ENCODE measurements at regions not wholly inside any gene's neighbourhood (a gene's known extent, or its start where the extent isn't known, plus 50 kb on each side); places are given as distances from the start of the nearest gene placed in this dataset.

- DNase-seq: no peak
These were observed 68.3 kb downstream of the CEBPB start for GRCh38 chr20:50258790-50259483.

GRCh38 chr20:50259705-50260478 is 69.3 kb downstream of the CEBPB start:
- DNase-seq: no peak

- no peak for DNase-seq
These were observed 70.0 kb downstream of the CEBPB start for GRCh38 chr20:50260479-50261221.

GRCh38 chr20:50261471-50262212 is 71.0 kb downstream of the CEBPB start:
- no peak for DNase-seq

GRCh38 chr20:50263831-50264230 is 73.2 kb downstream of the CEBPB start:
- DNase-seq: no peak

GRCh38 chr20:50264534-50265145 is 74.0 kb downstream of the CEBPB start:
- DNase-seq: no peak

GRCh38 chr20:50265245-50265946 is 74.8 kb downstream of the CEBPB start:
- no peak for DNase-seq

GRCh38 chr20:50266293-50267040 is 75.8 kb downstream of the CEBPB start:
- DNase-seq: no peak

GRCh38 chr20:50267041-50267865 is 76.6 kb downstream of the CEBPB start:
- peak; percentile 59 for DNase-seq

GRCh38 chr20:50267866-50268219 is 77.2 kb downstream of the CEBPB start:
- DNase-seq: no peak

- no peak for DNase-seq
These were observed 78.7 kb downstream of the CEBPB start for GRCh38 chr20:50269091-50270033.

- no peak for DNase-seq
These were observed 79.4 kb downstream of the CEBPB start for GRCh38 chr20:50270034-50270395.

GRCh38 chr20:50270569-50270968 is 79.9 kb downstream of the CEBPB start:
- no peak for DNase-seq

GRCh38 chr20:50271176-50271575 is 80.5 kb downstream of the CEBPB start:
- no peak for DNase-seq

GRCh38 chr20:50271612-50272011 is 81.0 kb downstream of the CEBPB start:
- DNase-seq: no peak

- DNase-seq: no peak
These were observed 81.5 kb downstream of the CEBPB start for GRCh38 chr20:50272030-50272723.

- DNase-seq: no peak
These were observed 82.3 kb downstream of the CEBPB start for GRCh38 chr20:50272724-50273446.

All from right hindlimb (tissue), 1 donor.